OCI-LY1 (cell line): ENCODE measurements at regions not wholly inside any gene's neighbourhood (a gene's known extent, or its start where the extent isn't known, plus 50 kb on each side); places are given as distances from the start of the nearest gene placed in this dataset.

Source experiments
- H2AFZ ChIP-seq: fragments of 200-600 bp; sonication (generic), shearing (Covaris generic); 2 replicates; pipeline ENCODE4 v1.6.0; 2014; ENCODE audit warnings: antibody characterized with exemption, mild to moderate bottlenecking, low read length
- H3F3A ChIP-seq: fragments of 200-600 bp; sonication (generic), shearing (Covaris generic); 2 replicates; pipeline ENCODE4 v1.6.0; 2014; ENCODE audit warnings: mild to moderate bottlenecking, antibody characterized with exemption, low read length, moderate library complexity; ENCODE audit not compliant: insufficient read depth
- H3K27ac ChIP-seq: fragments of 200-600 bp; sonication (generic); 2 replicates; pipeline ENCODE4 v1.5.1; 2014; ENCODE audit warnings: low read length, mixed run types, mild to moderate bottlenecking, low read depth; ENCODE audit not compliant: poor library complexity, severe bottlenecking
- H3K27me3 ChIP-seq: fragments of 200-600 bp; sonication (generic); 2 replicates; pipeline ENCODE4 v1.6.0; 2014; ENCODE audit warnings: antibody characterized with exemption, mild to moderate bottlenecking, low read length, moderate library complexity; ENCODE audit not compliant: insufficient read depth
- H3K36me3 ChIP-seq: fragments of 200-600 bp; sonication (generic); 2 replicates; pipeline ENCODE4 v1.6.1; 2014; ENCODE audit warnings: mild to moderate bottlenecking, antibody characterized with exemption, low read length, moderate library complexity, mixed read lengths; ENCODE audit not compliant: insufficient read depth
- H3K4me1 ChIP-seq: fragments of 200-600 bp; sonication (generic); 2 replicates; pipeline ENCODE4 v1.5.1; 2014; ENCODE audit warnings: mild to moderate bottlenecking, low read length, moderate library complexity; ENCODE audit not compliant: insufficient read depth, severe bottlenecking
- H3K4me2 ChIP-seq: fragments of 200-600 bp; sonication (generic), shearing (Covaris generic); 2 replicates; pipeline ENCODE4 v1.6.1; 2014; ENCODE audit warnings: low read length
- H3K4me3 ChIP-seq: fragments of 200-600 bp; sonication (generic); 2 replicates; pipeline ENCODE4 v1.5.1; 2014; ENCODE audit warnings: low read length, low read depth, mild to moderate bottlenecking, mixed read lengths; ENCODE audit not compliant: poor library complexity, severe bottlenecking
- H3K79me2 ChIP-seq: fragments of 200-600 bp; shearing (Covaris generic); 2 replicates; pipeline ENCODE4 v1.6.1; 2016; ENCODE audit warnings: mixed run types, low read length, mixed read lengths; ENCODE audit not compliant: insufficient read depth
- H3K9ac ChIP-seq: fragments of 200-600 bp; sonication (generic), shearing (Covaris generic); 2 replicates; pipeline ENCODE4 v1.6.1; 2014; ENCODE audit warnings: mild to moderate bottlenecking, low read length, mixed read lengths
- H3K9me2 ChIP-seq: fragments of 200-600 bp; sonication (generic), shearing (Covaris generic); 2 replicates; pipeline ENCODE4 v1.6.1; 2014; ENCODE audit warnings: low read depth, mild to moderate bottlenecking, low read length, mixed read lengths
- H3K9me3 ChIP-seq: fragments of 200-600 bp; shearing (Covaris generic); 2 replicates; pipeline ENCODE4 v1.6.1; 2014; ENCODE audit warnings: low read length, mixed read lengths
- H4K20me1 ChIP-seq: fragments of 200-600 bp; sonication (generic), shearing (Covaris generic); 2 replicates; pipeline ENCODE4 v1.6.0; 2016; ENCODE audit warnings: mild to moderate bottlenecking, low read length; ENCODE audit not compliant: insufficient read depth
- EZH2 ChIP-seq: fragments of 200-600 bp; sonication (generic), shearing (Covaris generic); IDR thresholded peaks from 2 replicates; pipeline ENCODE4 v1.8.0; 2017; ENCODE audit warnings: borderline replicate concordance, mixed run types, mild to moderate bottlenecking, antibody characterized with exemption, low read length, moderate library complexity, mixed read lengths
- TF ChIP-seq, protein P1 (sequence below): fragments of 200-600 bp; sonication (generic), shearing (Covaris generic); IDR thresholded peaks from 2 replicates; pipeline ENCODE4 v1.5.1; 2017; ENCODE audit warnings: mild to moderate bottlenecking, antibody characterized with exemption, low read length, moderate library complexity, mixed read lengths

DNA sequence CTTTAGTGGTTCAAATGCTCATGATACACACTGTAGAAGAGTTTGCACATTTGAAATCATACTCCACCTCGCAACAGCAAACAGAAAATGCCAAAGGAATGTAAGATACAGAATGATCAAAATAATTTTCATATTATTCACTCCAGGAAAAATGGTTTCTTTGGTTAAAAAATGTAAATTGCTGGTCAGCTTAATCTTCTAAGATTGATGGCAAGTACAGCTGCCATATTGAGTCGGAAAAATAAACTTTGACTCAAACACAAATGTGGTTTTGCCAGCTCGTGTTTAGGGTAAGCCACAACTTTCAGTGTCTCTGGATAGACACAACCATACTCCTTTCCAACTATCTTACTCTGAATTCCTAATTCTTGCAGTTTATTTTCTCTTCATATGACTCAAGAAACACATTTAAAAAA lies 154.9 kb upstream of the SMIM21 start:
- Histone ChIP-seq H3F3A (no peaks in the 10 kb centered on the region), H3K79me2 (no peaks in the 10 kb centered on the region), H3K36me3 (no peaks in the 10 kb centered on the region), H3K4me2 (no peak overlapping the region), H3K9me2 (no peaks in the 10 kb centered on the region), H4K20me1 (no peaks in the 10 kb centered on the region), H3K27ac (no peak overlapping the region), H3K9ac (no peak overlapping the region), H2AFZ (no peak overlapping the region), H3K27me3 (no peaks in the 10 kb centered on the region), H3K4me3 (no peak overlapping the region), H3K4me1 (no peaks in the 10 kb centered on the region), H3K9me3 (no peaks in the 10 kb centered on the region)
- no peak for TF ChIP-seq EZH2
- TF ChIP-seq, protein P1, sequence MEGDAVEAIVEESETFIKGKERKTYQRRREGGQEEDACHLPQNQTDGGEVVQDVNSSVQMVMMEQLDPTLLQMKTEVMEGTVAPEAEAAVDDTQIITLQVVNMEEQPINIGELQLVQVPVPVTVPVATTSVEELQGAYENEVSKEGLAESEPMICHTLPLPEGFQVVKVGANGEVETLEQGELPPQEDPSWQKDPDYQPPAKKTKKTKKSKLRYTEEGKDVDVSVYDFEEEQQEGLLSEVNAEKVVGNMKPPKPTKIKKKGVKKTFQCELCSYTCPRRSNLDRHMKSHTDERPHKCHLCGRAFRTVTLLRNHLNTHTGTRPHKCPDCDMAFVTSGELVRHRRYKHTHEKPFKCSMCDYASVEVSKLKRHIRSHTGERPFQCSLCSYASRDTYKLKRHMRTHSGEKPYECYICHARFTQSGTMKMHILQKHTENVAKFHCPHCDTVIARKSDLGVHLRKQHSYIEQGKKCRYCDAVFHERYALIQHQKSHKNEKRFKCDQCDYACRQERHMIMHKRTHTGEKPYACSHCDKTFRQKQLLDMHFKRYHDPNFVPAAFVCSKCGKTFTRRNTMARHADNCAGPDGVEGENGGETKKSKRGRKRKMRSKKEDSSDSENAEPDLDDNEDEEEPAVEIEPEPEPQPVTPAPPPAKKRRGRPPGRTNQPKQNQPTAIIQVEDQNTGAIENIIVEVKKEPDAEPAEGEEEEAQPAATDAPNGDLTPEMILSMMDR, result no peak

DNA sequence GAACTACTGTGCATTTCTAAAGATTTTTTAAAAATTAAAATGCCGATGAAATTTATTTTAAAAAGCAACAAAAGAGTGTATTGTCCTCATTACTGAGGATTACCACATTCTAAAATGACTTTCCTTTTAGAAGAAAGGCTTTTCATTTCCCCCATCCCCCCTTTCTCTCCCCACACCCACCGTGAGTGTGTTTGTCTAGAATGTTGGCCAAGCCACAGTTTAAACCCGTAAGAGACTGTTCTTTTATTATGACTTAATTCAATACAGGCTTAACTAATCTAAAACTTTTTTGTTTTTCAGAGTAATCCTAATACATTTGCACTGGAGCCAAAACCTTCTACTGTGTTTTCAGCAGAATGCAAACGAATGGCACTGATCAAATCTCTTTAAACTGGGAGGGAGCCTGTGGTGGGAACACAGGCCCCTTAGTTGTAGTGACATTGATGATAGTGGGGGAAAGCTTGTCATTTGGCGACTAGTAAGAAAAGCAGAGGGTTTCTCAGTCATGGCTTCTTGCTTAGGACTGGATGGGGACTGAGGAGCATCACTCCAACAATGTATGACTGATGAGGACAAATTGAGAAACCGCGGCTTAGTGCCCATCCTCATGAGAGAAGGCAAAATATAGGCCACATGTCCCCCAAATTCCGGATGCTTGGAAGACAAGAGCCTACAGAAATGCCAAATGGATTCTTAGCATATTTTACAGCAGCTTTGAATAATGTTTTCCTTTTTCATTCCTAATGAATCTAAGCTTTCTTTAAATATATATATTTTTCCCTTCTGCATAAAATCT lies 154.0 kb upstream of the SMIM21 start:
- H3K4me2 ChIP-seq, result no peak overlapping the region
- H4K20me1 ChIP-seq, result no peaks in the 10 kb centered on the region
- H3K36me3 ChIP-seq, result no peaks in the 10 kb centered on the region
- no peak overlapping the region for H2AFZ ChIP-seq
- H3F3A ChIP-seq, result no peaks in the 10 kb centered on the region
- H3K9me3 ChIP-seq, result no peaks in the 10 kb centered on the region
- no peak overlapping the region for H3K9ac ChIP-seq
- no peak overlapping the region for H3K27ac ChIP-seq
- no peak overlapping the region for H3K4me3 ChIP-seq
- H3K27me3 ChIP-seq, result no peaks in the 10 kb centered on the region
- no peaks in the 10 kb centered on the region for H3K9me2 ChIP-seq
- no peaks in the 10 kb centered on the region for H3K79me2 ChIP-seq
- TF ChIP-seq, protein P1, result no peak
- TF ChIP-seq EZH2, result no peak
- no peaks in the 10 kb centered on the region for H3K4me1 ChIP-seq

DNA sequence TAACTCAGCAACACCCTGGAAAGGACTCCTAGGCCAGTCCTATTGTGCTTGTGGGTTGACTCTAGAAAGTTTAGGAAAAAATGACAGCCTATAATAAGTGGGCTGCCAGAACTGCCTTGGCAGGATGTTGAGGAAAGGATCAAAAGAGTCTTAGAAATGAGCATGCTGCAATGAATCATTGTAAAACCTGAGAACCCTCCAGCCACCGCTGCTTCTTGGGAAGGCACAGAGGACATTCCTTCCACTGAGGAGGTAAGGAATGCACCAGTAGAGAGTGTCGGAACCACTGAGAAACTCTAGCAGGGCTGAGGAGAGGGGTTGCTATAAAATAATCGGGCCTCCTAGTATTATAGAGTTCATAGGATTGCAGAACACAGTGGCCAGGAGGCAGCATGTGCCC lies 146.7 kb upstream of the SMIM21 start:
- Histone ChIP-seq H3K27me3 (no peaks in the 10 kb centered on the region), H3K4me2 (no peak overlapping the region), H3K79me2 (no peaks in the 10 kb centered on the region), H3F3A (no peaks in the 10 kb centered on the region), H3K9me3 (no peaks in the 10 kb centered on the region), H3K36me3 (no peaks in the 10 kb centered on the region), H3K4me1 (no peaks in the 10 kb centered on the region), H2AFZ (no peak overlapping the region), H3K9me2 (no peaks in the 10 kb centered on the region), H3K9ac (no peak overlapping the region), H3K4me3 (no peak overlapping the region), H4K20me1 (no peaks in the 10 kb centered on the region), H3K27ac (no peak overlapping the region)
- TF ChIP-seq EZH2, result no peak
- TF ChIP-seq, protein P1, result no peak
